Activated CD4-positive, alpha-beta memory T cell treated with anti-CD3 and anti-CD28 coated beads, Interleukin-2, amount 10 ng/mL, durations not matched to agents 7 days and 5 days (primary cell): ENCODE measurements at regions not wholly inside any gene's neighbourhood (a gene's known extent, or its start where the extent isn't known, plus 50 kb on each side); places are given as distances from the start of the nearest gene placed in this dataset.

ENCODE experiments used
- CTCF ChIA-PET: fragments of 350-600 bp; sonication (Branson Sonifier 250); formaldehyde crosslinking; loops from one replicate; lab custom pipeline; 2021; ENCODE audit warnings: antibody characterized with exemption, inconsistent platforms; lab: Charles Lee
- POLR2A ChIA-PET: fragments of 350-600 bp; sonication (Branson Sonifier 250); formaldehyde crosslinking; loops from one replicate; lab custom pipeline; 2021; ENCODE audit warnings: antibody characterized with exemption; lab: Charles Lee
- DNase-seq: peaks from one replicate; pipeline ENCODE4 v3.0.0-alpha.2; 2020
- H3K27ac Mint-ChIP-seq: one replicate; pipeline ENCODE4 v1.8.0; 2021; ENCODE audit warnings: mild to moderate bottlenecking, mixed read lengths
- H3K27me3 Mint-ChIP-seq: one replicate; pipeline ENCODE4 v1.8.0; 2021; ENCODE audit warnings: mixed read lengths
- H3K36me3 Mint-ChIP-seq: one replicate; pipeline ENCODE4 v1.8.0; 2021; ENCODE audit warnings: low read depth, mixed read lengths
- H3K4me1 Mint-ChIP-seq: one replicate; pipeline ENCODE4 v1.8.0; 2021; ENCODE audit warnings: mixed read lengths
- H3K4me3 Mint-ChIP-seq: one replicate; pipeline ENCODE4 v1.8.0; 2021; ENCODE audit warnings: mild to moderate bottlenecking, mixed read lengths
- H3K9me3 Mint-ChIP-seq: one replicate; pipeline ENCODE4 v1.8.0; 2021; ENCODE audit warnings: mixed read lengths

DNA sequence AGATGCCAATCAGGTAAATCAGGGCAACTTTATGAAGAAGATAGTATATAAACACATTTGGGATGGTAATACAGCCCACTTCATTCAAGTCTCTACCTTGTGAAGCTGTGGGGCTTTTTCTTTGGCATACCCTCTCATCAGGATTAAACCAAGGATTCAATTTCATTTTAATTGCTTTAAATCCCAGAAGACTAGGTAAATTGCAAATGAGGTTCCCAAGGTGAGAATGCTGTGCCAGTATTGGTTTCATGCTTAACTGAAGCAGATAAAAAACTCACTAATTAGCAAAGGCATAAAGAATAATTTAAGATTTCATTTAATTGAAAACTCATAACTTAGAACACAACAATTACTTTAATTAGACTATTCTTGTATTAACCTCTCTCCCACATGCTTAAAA is 1218.1 kb downstream of the FAM181B start:
- CTCF ChIA-PET, result no interaction called here
- DNase-seq, result no peak
- no peaks in the 10 kb centered on the region for H3K4me1 Mint-ChIP-seq
- H3K4me3 Mint-ChIP-seq, result no peak overlapping the region
- H3K27ac Mint-ChIP-seq, result no peak overlapping the region
- POLR2A ChIA-PET, result no interaction called here
- no peaks in the 10 kb centered on the region for H3K9me3 Mint-ChIP-seq
- H3K36me3 Mint-ChIP-seq, result no peaks in the 10 kb centered on the region
- H3K27me3 Mint-ChIP-seq, result no peaks in the 10 kb centered on the region

DNA sequence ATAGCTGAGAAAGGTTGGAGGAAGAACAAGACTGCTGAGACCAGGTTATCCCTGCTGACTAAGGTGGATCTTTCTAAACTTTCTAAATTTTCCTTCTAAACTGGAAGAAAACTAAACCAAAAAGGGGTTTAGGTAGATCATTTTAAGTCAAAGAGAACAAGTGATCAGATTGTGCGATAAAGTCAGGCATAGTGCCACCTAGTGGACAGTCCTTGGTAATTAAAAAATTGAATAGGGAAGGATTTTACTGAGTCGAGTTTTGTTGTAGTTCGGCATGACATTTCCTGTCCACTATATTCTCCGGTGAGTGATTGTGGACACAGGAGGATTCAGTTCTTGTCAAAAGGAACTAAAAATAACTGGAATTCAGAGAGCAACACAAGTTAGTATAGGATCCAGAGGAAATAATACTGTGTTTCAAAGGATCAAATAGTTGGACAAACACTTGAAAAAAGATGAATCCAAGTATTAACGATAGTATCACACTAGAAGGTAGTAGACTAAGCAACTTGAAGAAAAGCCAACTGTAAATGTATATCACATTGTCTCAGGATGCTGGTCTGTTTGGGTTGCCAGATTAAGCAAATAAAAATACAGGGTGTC is 1236.4 kb downstream of the FAM181B start:
- Mint-ChIP-seq H3K4me3 (no peak overlapping the region), H3K4me1 (no peaks in the 10 kb centered on the region), H3K27ac (no peak overlapping the region), H3K27me3 (no peaks in the 10 kb centered on the region), H3K9me3 (no peaks in the 10 kb centered on the region), H3K36me3 (no peaks in the 10 kb centered on the region)
- no peak for DNase-seq
- POLR2A ChIA-PET, result no interaction called here
- CTCF ChIA-PET, result interaction anchor here (1.2 kb wide), 1 partner anchor 22 kb away, joined by 3 read pairs; no protein-coding TSS in a partner anchor

DNA sequence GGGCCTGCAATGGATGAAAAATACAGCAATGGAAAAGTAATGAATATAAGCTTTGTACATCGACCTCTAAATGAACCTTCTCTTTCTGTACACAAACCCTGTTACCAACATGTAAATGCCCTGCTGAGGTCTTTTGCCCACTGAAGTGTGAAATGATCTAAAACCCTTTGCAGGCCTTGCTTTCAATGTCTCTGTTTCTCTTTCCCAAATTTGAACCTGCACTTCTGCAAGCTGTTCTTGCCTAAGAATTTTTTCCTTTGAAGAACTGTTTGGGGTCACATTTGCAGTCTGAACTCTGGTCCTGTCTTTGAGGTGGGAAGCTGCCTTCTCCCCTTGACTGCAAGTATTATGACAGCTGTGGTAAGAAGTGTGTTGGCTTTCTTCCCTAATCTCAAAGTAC is 1237.1 kb downstream of the FAM181B start:
- Mint-ChIP-seq H3K36me3 (no peaks in the 10 kb centered on the region), H3K4me1 (no peaks in the 10 kb centered on the region), H3K27ac (no peak overlapping the region), H3K9me3 (no peaks in the 10 kb centered on the region), H3K4me3 (no peak overlapping the region), H3K27me3 (no peaks in the 10 kb centered on the region)
- ChIA-PET POLR2A (no interaction called here), CTCF (interaction anchor here (1.2 kb wide), 1 partner anchor 21 kb away, joined by 3 read pairs; no protein-coding TSS in a partner anchor)
- no peak for DNase-seq

DNA sequence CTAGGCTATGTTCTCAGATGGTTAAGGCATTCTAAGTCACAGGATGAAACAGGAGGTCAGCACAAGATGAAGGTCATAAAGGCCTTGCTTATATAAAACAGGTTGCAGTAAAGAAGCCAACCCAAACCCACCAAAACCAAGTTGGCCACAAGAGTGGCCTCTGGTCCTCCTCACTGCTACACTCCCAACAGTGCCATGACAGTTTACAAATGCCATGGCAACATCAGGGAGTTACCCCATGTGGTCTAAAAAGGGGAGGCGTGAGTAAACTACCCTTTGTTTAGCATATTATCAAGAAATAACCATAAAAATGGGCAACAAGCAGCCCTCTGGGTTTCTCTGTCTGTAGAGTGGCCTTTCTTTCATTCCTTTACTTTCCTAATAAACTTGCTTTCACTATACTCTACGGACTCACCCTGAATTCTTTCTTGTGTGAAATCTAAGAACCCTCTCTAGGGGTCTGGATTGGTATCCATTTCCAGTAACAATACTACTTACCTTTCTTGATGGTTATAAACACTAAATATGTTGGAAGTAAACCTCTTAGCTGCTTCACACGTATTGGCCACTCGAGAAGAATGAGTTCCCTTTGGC is 1237.9 kb downstream of the FAM181B start:
- CTCF ChIA-PET, result no interaction called here
- DNase-seq, result no peak

DNA sequence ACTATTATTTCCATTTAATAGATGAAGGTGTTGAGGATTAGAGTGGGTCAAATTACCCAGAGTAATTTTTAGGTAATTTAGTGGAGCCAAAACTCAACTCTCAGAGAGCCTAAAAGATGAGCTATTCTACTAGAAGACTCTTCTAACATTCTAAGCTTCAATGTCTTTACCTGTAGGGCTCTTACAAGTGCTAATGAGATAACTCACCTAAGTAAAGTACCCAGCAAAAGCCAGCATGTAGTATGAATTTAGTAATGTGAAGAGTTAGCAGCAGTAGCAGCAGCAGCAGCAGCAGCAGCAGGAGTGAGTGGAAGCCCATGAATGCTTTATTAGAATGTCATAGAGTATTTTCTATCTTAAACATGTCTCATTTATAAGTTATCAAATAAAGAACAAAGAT is 1239.2 kb downstream of the FAM181B start:
- POLR2A ChIA-PET, result no interaction called here
- CTCF ChIA-PET, result no interaction called here
- Mint-ChIP-seq H3K4me3 (no peak overlapping the region), H3K27me3 (no peaks in the 10 kb centered on the region), H3K9me3 (no peaks in the 10 kb centered on the region), H3K36me3 (no peaks in the 10 kb centered on the region), H3K27ac (no peak overlapping the region), H3K4me1 (no peaks in the 10 kb centered on the region)
- no peak for DNase-seq

More for the DNA sequence above, 1237.9 kb downstream of the FAM181B start:
- no peak overlapping the region for H3K4me3 Mint-ChIP-seq
- H3K9me3 Mint-ChIP-seq, result no peaks in the 10 kb centered on the region
- POLR2A ChIA-PET, result no interaction called here
- no peak overlapping the region for H3K27ac Mint-ChIP-seq
- H3K4me1 Mint-ChIP-seq, result no peaks in the 10 kb centered on the region
- H3K27me3 Mint-ChIP-seq, result no peaks in the 10 kb centered on the region
- H3K36me3 Mint-ChIP-seq, result no peaks in the 10 kb centered on the region

DNA sequence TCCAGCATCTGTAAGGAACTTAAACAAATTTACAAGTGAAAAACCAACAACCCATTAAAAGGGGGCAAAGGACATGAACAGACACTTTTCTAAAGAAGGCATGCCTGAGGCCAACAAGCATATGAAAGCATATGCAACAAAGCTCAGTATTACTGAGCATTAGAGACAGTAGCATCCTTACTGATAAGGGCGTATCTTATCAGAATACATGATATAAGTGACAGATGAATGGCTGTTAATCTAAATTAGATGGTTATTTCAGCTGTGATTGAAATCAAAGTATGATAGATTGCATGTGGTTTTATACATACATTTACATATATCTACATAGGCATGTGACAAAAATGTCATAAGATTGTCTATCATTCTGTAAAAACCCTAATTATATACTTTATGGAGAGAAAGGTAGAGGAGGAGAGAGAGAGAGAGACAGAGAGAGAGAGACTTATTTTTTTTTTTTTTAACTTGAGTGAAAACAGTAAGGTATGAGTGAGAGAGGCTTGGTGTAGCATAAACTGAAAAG is 1240.7 kb downstream of the FAM181B start:
- H3K36me3 Mint-ChIP-seq, result no peaks in the 10 kb centered on the region
- ChIA-PET POLR2A (no interaction called here), CTCF (no interaction called here)
- no peaks in the 10 kb centered on the region for H3K27me3 Mint-ChIP-seq
- H3K9me3 Mint-ChIP-seq, result no peaks in the 10 kb centered on the region
- DNase-seq, result no peak
- no peaks in the 10 kb centered on the region for H3K4me1 Mint-ChIP-seq
- H3K27ac Mint-ChIP-seq, result no peak overlapping the region
- no peak overlapping the region for H3K4me3 Mint-ChIP-seq

DNA sequence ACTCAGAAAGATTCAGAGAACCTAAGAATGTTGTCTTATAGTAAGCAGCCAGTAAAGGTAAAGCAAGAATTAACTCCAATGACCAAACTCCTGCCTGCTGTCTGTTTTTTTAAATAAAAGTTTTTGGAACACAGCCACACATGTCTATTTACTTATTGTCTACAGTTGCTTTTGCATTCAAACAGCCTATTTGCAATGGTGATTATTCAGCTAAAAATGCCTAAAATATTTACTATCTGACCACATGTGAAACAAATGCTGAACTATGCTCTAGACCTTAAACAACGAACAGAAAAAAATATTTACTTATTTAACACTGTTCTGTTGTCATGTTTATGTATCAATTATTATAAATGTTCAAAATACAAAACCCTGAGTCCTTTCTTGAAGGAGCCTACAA is 1246.6 kb downstream of the FAM181B start:
- Mint-ChIP-seq H3K27me3 (no peaks in the 10 kb centered on the region), H3K27ac (no peak overlapping the region)
- CTCF ChIA-PET, result no interaction called here

DNA sequence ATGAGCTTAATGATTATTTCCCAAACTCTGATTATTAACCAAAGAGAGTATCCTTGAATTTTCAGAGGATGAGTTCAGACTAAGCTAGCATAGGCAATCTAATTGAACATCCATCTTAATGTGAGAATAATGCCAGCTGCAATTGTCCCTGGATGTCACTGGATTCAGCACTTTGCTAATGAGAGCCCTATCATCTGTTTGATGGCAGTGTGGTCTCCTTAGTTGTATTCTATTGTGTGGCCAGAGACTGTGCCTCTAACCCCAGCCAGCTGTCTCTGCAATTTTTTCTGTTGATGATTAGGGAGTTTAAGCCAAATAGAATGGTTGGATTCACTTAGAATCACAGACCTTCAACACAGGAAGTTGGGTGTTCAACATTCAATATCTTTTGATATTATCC is 1249.5 kb downstream of the FAM181B start:
- H3K36me3 Mint-ChIP-seq, result no peaks in the 10 kb centered on the region
- ChIA-PET CTCF (no interaction called here), POLR2A (no interaction called here)
- DNase-seq, result no peak
- H3K4me1 Mint-ChIP-seq, result no peaks in the 10 kb centered on the region
- H3K27me3 Mint-ChIP-seq, result no peaks in the 10 kb centered on the region
- H3K27ac Mint-ChIP-seq, result no peak overlapping the region
- no peaks in the 10 kb centered on the region for H3K9me3 Mint-ChIP-seq
- no peak overlapping the region for H3K4me3 Mint-ChIP-seq

More for the DNA sequence above, 1246.6 kb downstream of the FAM181B start:
- H3K36me3 Mint-ChIP-seq, result no peaks in the 10 kb centered on the region
- H3K4me3 Mint-ChIP-seq, result no peak overlapping the region
- no peaks in the 10 kb centered on the region for H3K4me1 Mint-ChIP-seq
- H3K9me3 Mint-ChIP-seq, result no peaks in the 10 kb centered on the region
- no peak for DNase-seq
- POLR2A ChIA-PET, result no interaction called here

DNA sequence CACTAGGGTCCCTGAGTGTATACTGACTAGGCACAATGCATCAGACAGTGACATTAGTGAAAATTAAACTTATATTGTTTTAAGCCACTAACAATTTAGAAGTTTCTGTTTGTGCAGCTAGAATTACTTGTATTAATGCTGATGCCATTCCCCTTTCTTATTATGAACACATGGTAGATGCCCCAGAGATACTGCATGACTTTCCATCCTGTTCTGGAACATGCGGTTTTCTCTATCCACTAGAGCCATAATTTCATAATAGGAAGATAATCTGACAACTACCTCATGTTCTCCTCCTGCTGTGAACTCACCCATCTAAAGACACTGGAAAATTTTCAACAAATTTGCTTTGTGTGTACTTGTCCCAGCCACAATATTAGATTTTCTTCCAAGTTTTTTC is 1256.4 kb downstream of the FAM181B start:
- no peak for DNase-seq
- no peaks in the 10 kb centered on the region for H3K27me3 Mint-ChIP-seq
- H3K4me3 Mint-ChIP-seq, result no peak overlapping the region
- H3K27ac Mint-ChIP-seq, result no peak overlapping the region
- H3K36me3 Mint-ChIP-seq, result no peaks in the 10 kb centered on the region
- no peaks in the 10 kb centered on the region for H3K4me1 Mint-ChIP-seq
- POLR2A ChIA-PET, result no interaction called here
- CTCF ChIA-PET, result no interaction called here
- peaks cover 2% of the 10 kb centered on the region for H3K9me3 Mint-ChIP-seq

DNA sequence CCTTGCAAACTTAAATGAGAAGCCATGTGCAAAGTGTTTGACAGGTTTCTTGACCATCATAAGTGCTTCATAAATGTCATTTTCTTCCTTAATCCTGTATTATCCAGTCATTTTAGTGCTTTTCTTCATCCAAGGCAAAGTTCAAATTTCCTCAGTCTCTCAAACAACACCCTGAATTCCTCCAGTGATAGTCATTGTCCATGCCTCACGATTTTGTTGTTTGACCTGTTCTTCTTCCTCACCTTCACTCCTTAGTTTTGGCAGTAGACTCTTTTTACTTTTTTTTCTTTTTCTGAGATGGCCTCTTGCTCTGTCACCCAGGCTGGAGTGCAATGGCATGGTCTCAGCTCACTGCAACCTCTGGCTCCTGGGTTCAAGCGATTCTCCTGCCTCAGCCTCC is 1257.3 kb downstream of the FAM181B start:
- Mint-ChIP-seq H3K27me3 (no peaks in the 10 kb centered on the region), H3K27ac (no peak overlapping the region), H3K4me1 (no peaks in the 10 kb centered on the region), H3K9me3 (peaks cover 2% of the 10 kb centered on the region), H3K4me3 (no peak overlapping the region), H3K36me3 (no peaks in the 10 kb centered on the region)
- CTCF ChIA-PET, result no interaction called here
- POLR2A ChIA-PET, result no interaction called here
- no peak for DNase-seq

DNA sequence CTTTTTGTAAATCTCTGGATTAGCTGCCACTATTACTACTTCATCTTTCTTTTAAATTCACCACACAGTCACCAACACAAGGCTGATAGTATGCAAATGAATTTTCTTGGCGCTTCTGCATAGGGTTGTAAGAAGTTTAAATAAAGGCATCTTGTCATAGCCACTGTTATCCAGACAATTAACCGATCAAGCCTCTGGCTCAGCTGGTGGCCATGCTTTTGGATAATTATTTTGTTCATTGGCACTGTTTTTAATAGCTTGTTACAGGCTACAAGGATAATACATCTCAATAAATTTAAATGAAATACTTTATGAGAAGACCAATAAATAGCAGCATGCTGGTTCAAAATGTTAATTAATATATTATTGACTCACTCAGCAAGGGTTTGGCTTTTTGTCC is 1261.0 kb downstream of the FAM181B start:
- no peaks in the 10 kb centered on the region for H3K4me1 Mint-ChIP-seq
- ChIA-PET POLR2A (no interaction called here), CTCF (no interaction called here)
- no peak for DNase-seq
- H3K36me3 Mint-ChIP-seq, result no peaks in the 10 kb centered on the region
- H3K27ac Mint-ChIP-seq, result no peak overlapping the region
- H3K27me3 Mint-ChIP-seq, result no peaks in the 10 kb centered on the region
- H3K4me3 Mint-ChIP-seq, result no peak overlapping the region
- peaks cover 6% of the 10 kb centered on the region for H3K9me3 Mint-ChIP-seq

DNA sequence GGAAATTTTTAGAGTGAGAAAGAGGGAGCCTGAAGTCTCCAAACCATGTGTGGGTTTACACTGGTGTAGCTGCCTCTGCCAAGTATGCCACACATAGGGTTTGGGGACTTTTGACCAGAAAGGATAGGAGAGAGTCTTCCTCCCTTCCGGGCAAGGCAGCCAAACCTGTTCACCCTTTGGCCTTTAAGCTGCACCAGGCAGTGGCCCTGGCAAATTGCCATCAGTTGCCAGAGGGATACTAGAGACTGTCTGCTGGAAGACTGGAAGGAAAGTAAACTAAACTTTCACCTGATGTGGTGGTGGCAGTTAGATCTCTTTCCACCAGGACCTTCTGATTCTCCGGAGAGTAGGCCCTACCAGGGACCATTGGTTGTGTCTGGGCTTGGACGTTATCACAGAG is 1263.2 kb downstream of the FAM181B start:
- Mint-ChIP-seq H3K36me3 (no peaks in the 10 kb centered on the region), H3K27me3 (no peaks in the 10 kb centered on the region), H3K27ac (no peak overlapping the region), H3K4me3 (no peak overlapping the region), H3K4me1 (no peaks in the 10 kb centered on the region), H3K9me3 (peaks cover 6% of the 10 kb centered on the region)
- ChIA-PET POLR2A (no interaction called here), CTCF (no interaction called here)
- no peak for DNase-seq

DNA sequence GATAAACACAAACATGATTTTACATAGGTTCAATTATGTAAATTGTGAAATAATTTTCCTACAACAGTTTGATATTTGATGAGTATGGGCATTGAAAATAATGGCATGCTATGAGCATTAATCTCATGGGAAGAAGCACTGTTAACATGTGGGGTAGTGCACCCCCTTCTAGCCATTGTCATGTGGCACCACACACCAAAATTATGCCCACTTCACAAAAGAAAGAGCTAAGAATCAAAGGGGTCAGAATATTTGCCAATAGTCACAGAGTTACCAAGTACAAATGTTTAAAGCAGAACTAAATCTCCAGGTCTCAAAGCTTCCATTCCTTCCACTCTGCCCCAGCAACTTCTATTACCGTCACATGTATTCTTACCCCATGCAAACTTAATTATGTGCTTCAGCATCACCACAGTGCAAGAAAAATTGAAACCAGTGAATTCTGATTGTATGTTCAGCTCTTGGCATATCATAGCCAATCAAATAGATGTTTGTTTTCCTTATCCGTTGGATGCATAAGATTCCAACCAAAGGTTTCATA is 1273.8 kb downstream of the FAM181B start:
- ChIA-PET CTCF (no interaction called here), POLR2A (no interaction called here)
- Mint-ChIP-seq H3K27me3 (no peaks in the 10 kb centered on the region), H3K36me3 (no peaks in the 10 kb centered on the region), H3K4me3 (no peak overlapping the region), H3K27ac (no peak overlapping the region), H3K9me3 (peaks cover 3% of the 10 kb centered on the region), H3K4me1 (no peaks in the 10 kb centered on the region)
- DNase-seq, result no peak
